Adipocyte (in vitro differentiated cells): ENCODE measurements at regions not wholly inside any gene's neighbourhood (a gene's known extent, or its start where the extent isn't known, plus 50 kb on each side); places are given as distances from the start of the nearest gene placed in this dataset.

Experiments
- DNase-seq: peaks from one replicate; pipeline ENCODE4 v3.0.0-alpha.2; 2015; ENCODE audit warnings: low read depth
- H3K27me3 ChIP-seq: replicated peaks from 2 replicates; pipeline ENCODE4 v1.7.0; 2013; ENCODE audit warnings: mild to moderate bottlenecking, low read length, moderate library complexity; ENCODE audit not compliant: control insufficient read depth, insufficient read depth
- H3K36me3 ChIP-seq: 2 replicates; pipeline ENCODE4 v1.7.0; 2013; ENCODE audit warnings: low read length, mild to moderate bottlenecking, moderate library complexity; ENCODE audit not compliant: control insufficient read depth, insufficient read depth, severe bottlenecking
- H3K4me1 ChIP-seq: 2 replicates; pipeline ENCODE4 v1.7.0; 2013; ENCODE audit warnings: mild to moderate bottlenecking, low read length, moderate library complexity; ENCODE audit not compliant: control insufficient read depth, insufficient read depth
- H3K4me3 ChIP-seq: 2 replicates; pipeline ENCODE4 v1.7.0; 2013; ENCODE audit warnings: mild to moderate bottlenecking, low read length, moderate library complexity
- H3K9ac ChIP-seq: 2 replicates; pipeline ENCODE4 v1.7.0; 2013; ENCODE audit warnings: mild to moderate bottlenecking, low read length, moderate library complexity
- H3K9me3 ChIP-seq: 2 replicates; pipeline ENCODE4 v1.7.0; 2013; ENCODE audit warnings: mild to moderate bottlenecking, low read length, moderate library complexity; ENCODE audit not compliant: control insufficient read depth

- Histone ChIP-seq H3K27me3 (peaks cover 3% of the 10 kb centered on the region), H3K4me1 (no peaks in the 10 kb centered on the region), H3K4me3 (no peak overlapping the region), H3K36me3 (no peaks in the 10 kb centered on the region), H3K9ac (no peak overlapping the region), H3K9me3 (no peaks in the 10 kb centered on the region)
- DNase-seq, result no peak
Observed at GRCh38 chr12:4169531-4169930, 104.0 kb upstream of the CCND2 start.

- no peak overlapping the region for H3K4me3 ChIP-seq
- no peak for DNase-seq
- H3K9ac ChIP-seq, result no peak overlapping the region
- H3K27me3 ChIP-seq, result peaks cover 3% of the 10 kb centered on the region
- H3K36me3 ChIP-seq, result no peaks in the 10 kb centered on the region
- no peaks in the 10 kb centered on the region for H3K4me1 ChIP-seq
- no peaks in the 10 kb centered on the region for H3K9me3 ChIP-seq
Observed at GRCh38 chr12:4168036-4168435, 105.5 kb upstream of the CCND2 start.

GRCh38 chr12:4164559-4165558 lies 108.7 kb upstream of the CCND2 start:
- DNase-seq, result peak; percentile 67
- Histone ChIP-seq H3K4me1 (no peaks in the 10 kb centered on the region), H3K9me3 (no peaks in the 10 kb centered on the region), H3K9ac (peak overlapping the region; percentile 56), H3K27me3 (peaks cover 4% of the 10 kb centered on the region), H3K36me3 (no peaks in the 10 kb centered on the region), H3K4me3 (peak overlapping the region; percentile 76)

GRCh38 chr12:4164188-4164558 lies 109.4 kb upstream of the CCND2 start:
- no peak for DNase-seq

GRCh38 chr12:4161718-4162117 lies 111.8 kb upstream of the CCND2 start:
- Histone ChIP-seq H3K27me3 (peaks cover 4% of the 10 kb centered on the region), H3K4me1 (no peaks in the 10 kb centered on the region), H3K4me3 (no peak overlapping the region), H3K9ac (no peak overlapping the region), H3K36me3 (no peaks in the 10 kb centered on the region), H3K9me3 (no peaks in the 10 kb centered on the region)
- DNase-seq, result no peak

More at GRCh38 chr12:4164188-4164558, 109.4 kb upstream of the CCND2 start:
- no peaks in the 10 kb centered on the region for H3K9me3 ChIP-seq
- peak overlapping the region; percentile 76 for H3K4me3 ChIP-seq
- peaks cover 4% of the 10 kb centered on the region for H3K27me3 ChIP-seq
- H3K9ac ChIP-seq, result peak overlapping the region; percentile 56
- no peaks in the 10 kb centered on the region for H3K4me1 ChIP-seq
- H3K36me3 ChIP-seq, result no peaks in the 10 kb centered on the region

GRCh38 chr12:4160314-4161040 lies 113.1 kb upstream of the CCND2 start:
- H3K4me1 ChIP-seq, result no peaks in the 10 kb centered on the region
- no peak overlapping the region for H3K4me3 ChIP-seq
- no peaks in the 10 kb centered on the region for H3K9me3 ChIP-seq
- H3K27me3 ChIP-seq, result peaks cover 4% of the 10 kb centered on the region
- DNase-seq, result no peak
- no peak overlapping the region for H3K9ac ChIP-seq
- H3K36me3 ChIP-seq, result no peaks in the 10 kb centered on the region

GRCh38 chr12:4159851-4160250 lies 113.7 kb upstream of the CCND2 start:
- H3K36me3 ChIP-seq, result no peaks in the 10 kb centered on the region
- H3K9me3 ChIP-seq, result no peaks in the 10 kb centered on the region
- no peak for DNase-seq
- H3K4me1 ChIP-seq, result no peaks in the 10 kb centered on the region
- H3K27me3 ChIP-seq, result peaks cover 4% of the 10 kb centered on the region
- H3K4me3 ChIP-seq, result no peak overlapping the region
- no peak overlapping the region for H3K9ac ChIP-seq

- Histone ChIP-seq H3K36me3 (no peaks in the 10 kb centered on the region), H3K27me3 (peaks cover 4% of the 10 kb centered on the region), H3K9ac (no peak overlapping the region), H3K4me1 (no peaks in the 10 kb centered on the region), H3K9me3 (no peaks in the 10 kb centered on the region), H3K4me3 (no peak overlapping the region)
- DNase-seq, result no peak
Observed at GRCh38 chr12:4158306-4158705, 115.3 kb upstream of the CCND2 start.

GRCh38 chr12:4157122-4157521 lies 116.4 kb upstream of the CCND2 start:
- Histone ChIP-seq H3K4me1 (no peaks in the 10 kb centered on the region), H3K36me3 (no peaks in the 10 kb centered on the region), H3K4me3 (no peak overlapping the region), H3K9ac (no peak overlapping the region), H3K9me3 (no peaks in the 10 kb centered on the region), H3K27me3 (peaks cover 4% of the 10 kb centered on the region)
- no peak for DNase-seq

- Histone ChIP-seq H3K36me3 (no peaks in the 10 kb centered on the region), H3K9me3 (no peaks in the 10 kb centered on the region), H3K4me3 (no peak overlapping the region), H3K27me3 (no peaks in the 10 kb centered on the region), H3K4me1 (no peaks in the 10 kb centered on the region), H3K9ac (no peak overlapping the region)
- DNase-seq, result no peak
Observed at GRCh38 chr12:4156317-4156716, 117.2 kb upstream of the CCND2 start.

GRCh38 chr12:4154672-4155225 lies 118.8 kb upstream of the CCND2 start:
- H3K27me3 ChIP-seq, result no peaks in the 10 kb centered on the region
- no peaks in the 10 kb centered on the region for H3K36me3 ChIP-seq
- no peak overlapping the region for H3K9ac ChIP-seq
- no peaks in the 10 kb centered on the region for H3K4me1 ChIP-seq
- H3K4me3 ChIP-seq, result no peak overlapping the region
- H3K9me3 ChIP-seq, result no peaks in the 10 kb centered on the region
- no peak for DNase-seq
